Psoas muscle (tissue), 7 donors: ENCODE measurements at regions not wholly inside any gene's neighbourhood (a gene's known extent, or its start where the extent isn't known, plus 50 kb on each side); places are given as distances from the start of the nearest gene placed in this dataset.

Experiments
- ATAC-seq, 4 donors: fragments of 200-7000 bp; cut with Tn5 transposase; one replicate each; pipeline ENCODE4 v1.9.1; 2020; ENCODE audit warnings: moderate library complexity in 3 of 4, mild to moderate bottlenecking in 2 of 4
- DNase-seq, 2 donors: peaks; one replicate each; pipeline ENCODE4 v3.0.0-alpha.2; 2020
- H3K27ac ChIP-seq: fragments of 200-600 bp; one replicate; pipeline ENCODE4 v1.8.0; 2022
- H3K27me3 ChIP-seq, 3 donors: fragments of 200-600 bp in 1 of 3; one replicate each; pipeline versions ENCODE4 v1.6.1 to v1.8.0; 2013 to 2022; ENCODE audit warnings: low read length in 2 of 3, mild to moderate bottlenecking in 2 of 3, moderate library complexity in 1 of 3; ENCODE audit not compliant: insufficient read depth in 3 of 3
- H3K36me3 ChIP-seq, 2 donors: fragments of 200-600 bp in 1 of 2; one replicate each; pipeline versions ENCODE4 v1.6.1 to v1.8.0; 2013 to 2022; ENCODE audit warnings: low read depth in 1 of 2, mild to moderate bottlenecking in 1 of 2, moderate library complexity in 1 of 2; ENCODE audit not compliant: insufficient read depth in 1 of 2
- H3K4me1 ChIP-seq: fragments of 200-600 bp; one replicate; pipeline ENCODE4 v1.8.0; 2022
- H3K4me3 ChIP-seq: fragments of 200-600 bp; one replicate; pipeline ENCODE4 v1.8.0; 2022; ENCODE audit warnings: mild to moderate bottlenecking
- H3K9me3 ChIP-seq: fragments of 200-600 bp; one replicate; pipeline ENCODE4 v1.8.0; 2022
- CTCF ChIP-seq: fragments of 200-600 bp; IDR thresholded peaks from one replicate; pipeline ENCODE4 v1.8.0; 2022; ENCODE audit warnings: antibody characterized with exemption
- WGBS, 3 donors: extraction: QIAGEN DNeasy Blood & Tissue Kit; methylation state at CpG; one replicate each; pipeline versions ENCODE4 v1.1.6 to v1.1.7; 2013; 5-methylcytosine and 5-hydroxymethylcytosine counted together
- intact Hi-C, 2 donors: fragments of 100-400 bp; cut with DNase I; formaldehyde crosslinking; loops; one replicate each; pipeline versions ENCODE4 v1.11.0 to v1.14.2; 2022
- donor health status: healthy with polysubstance abuse.
- donor health status: DM: no; HTN: no; CAD: no; lungs with moderate emphysema.
- donor health status: Bipolar disorder and iron deficiency.
- donor health status: healthy.
- donor health status: DM: yes; HTN: yes; CAD: no.
- donor health status: DM: no; HTN: no; CAD: no.
- donor health status: DM: yes; HTN: yes; CAD: no.

DNA sequence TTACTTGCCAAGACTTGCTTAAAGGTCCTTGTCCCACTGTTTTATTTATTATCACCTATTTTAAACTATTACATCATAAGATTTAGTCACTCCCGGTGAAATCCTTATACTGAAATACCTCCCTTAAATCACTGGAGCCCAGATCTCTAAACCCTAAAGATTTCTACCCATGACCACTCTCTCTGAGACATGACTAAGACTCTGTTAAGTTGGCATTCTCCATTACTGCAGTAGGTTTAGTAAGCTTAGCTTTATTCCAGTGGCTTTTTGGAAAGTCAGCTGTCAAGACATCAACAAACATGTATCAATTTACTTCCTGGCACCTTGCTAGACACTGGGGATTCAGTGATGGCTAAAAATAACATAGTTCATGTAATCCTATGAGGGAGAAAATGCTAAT, 874.2 kb downstream of the KCNMA1 start:
- Histone ChIP-seq H3K4me3 (peak overlapping the region; percentile 36), H3K36me3 (no peaks in the 10 kb centered on the region), H3K9me3 (no peaks in the 10 kb centered on the region), H3K4me1 (peaks cover 13% of the 10 kb centered on the region), H3K27me3 (no peaks in the 10 kb centered on the region), H3K27ac (peak overlapping the region; percentile 5)
- no peak for DNase-seq
- intact Hi-C loops = no loop called here
- 23 to 37% (median 30%) methylated on average over 1 of the region's 1 CpG for WGBS, 3 donors
- no peak for TF ChIP-seq CTCF
- ATAC-seq = peak; percentile 71 to 89 (median 82)

- Histone ChIP-seq H3K27me3 (no peaks in the 10 kb centered on the region), H3K9me3 (no peaks in the 10 kb centered on the region), H3K27ac (no peak overlapping the region), H3K36me3 (no peaks in the 10 kb centered on the region), H3K4me1 (peaks cover 13% of the 10 kb centered on the region), H3K4me3 (no peak overlapping the region)
- TF ChIP-seq CTCF = no peak
- intact Hi-C loops = no loop called here
- ATAC-seq = no peak
- 59 to 70% (median 60%) methylated on average over 3 of the region's 3 CpGs for WGBS, 3 donors
- no peak for DNase-seq
Measured at GRCh38 chr10:76759681-76760080, 877.9 kb downstream of the KCNMA1 start.

DNA sequence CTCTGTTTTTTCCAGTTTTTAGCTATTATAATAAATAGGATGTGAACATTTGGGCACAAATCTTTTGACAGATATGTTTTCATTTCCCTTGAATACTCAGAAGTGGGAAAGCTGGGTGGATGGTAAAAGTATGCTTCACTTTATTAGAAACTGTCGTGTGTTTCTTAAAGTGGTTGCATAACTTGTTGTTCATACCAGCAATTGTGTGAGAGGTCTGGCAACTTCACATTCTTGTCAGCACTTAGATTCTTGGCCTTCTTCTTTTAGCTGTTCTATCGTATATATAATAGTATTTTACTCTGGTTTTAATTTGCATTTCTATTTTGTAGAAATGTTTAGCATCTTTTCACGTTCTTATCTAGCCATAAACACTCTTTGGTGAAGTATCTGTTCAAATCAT, 894.4 kb downstream of the KCNMA1 start:
- intact Hi-C loops = no loop called here
- ATAC-seq = no peak
- no peak for TF ChIP-seq CTCF

DNA sequence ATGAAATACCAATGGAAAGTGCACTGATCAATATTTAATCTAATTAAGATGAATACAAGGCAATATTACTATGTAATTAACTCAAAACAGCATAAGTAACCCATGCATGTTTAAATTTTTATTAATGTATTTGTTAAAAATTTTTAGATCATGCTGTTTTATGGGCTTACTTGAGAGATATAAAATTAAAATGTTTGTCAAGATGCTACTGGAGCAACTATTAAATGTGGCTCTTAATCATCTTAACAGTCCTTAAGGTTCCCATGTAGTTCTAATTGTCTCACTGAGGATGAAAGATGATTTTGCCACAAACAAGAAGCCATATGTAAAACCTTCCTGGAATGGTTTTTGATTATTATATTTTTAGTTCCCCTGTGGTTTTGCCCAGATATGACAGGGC, 897.1 kb downstream of the KCNMA1 start:
- H3K27me3 ChIP-seq = no peaks in the 10 kb centered on the region
- no peaks in the 10 kb centered on the region for H3K9me3 ChIP-seq
- no peaks in the 10 kb centered on the region for H3K36me3 ChIP-seq
- no peak overlapping the region for H3K4me3 ChIP-seq
- intact Hi-C loops = no loop called here
- no peak for DNase-seq
- H3K4me1 ChIP-seq = no peaks in the 10 kb centered on the region
- no peak for ATAC-seq
- H3K27ac ChIP-seq = no peak overlapping the region
- TF ChIP-seq CTCF = no peak

More for the DNA sequence above, 894.4 kb downstream of the KCNMA1 start:
- H3K4me3 ChIP-seq = no peak overlapping the region
- 67 to 74% (median 71%) methylated on average over 3 of the region's 3 CpGs for WGBS, 3 donors
- no peak overlapping the region for H3K27ac ChIP-seq
- no peaks in the 10 kb centered on the region for H3K27me3 ChIP-seq
- no peaks in the 10 kb centered on the region for H3K36me3 ChIP-seq
- H3K9me3 ChIP-seq = no peaks in the 10 kb centered on the region
- no peaks in the 10 kb centered on the region for H3K4me1 ChIP-seq
- no peak for DNase-seq

- Histone ChIP-seq H3K36me3 (no peaks in the 10 kb centered on the region), H3K27me3 (no peaks in the 10 kb centered on the region), H3K4me1 (no peaks in the 10 kb centered on the region), H3K4me3 (no peak overlapping the region), H3K9me3 (no peaks in the 10 kb centered on the region), H3K27ac (no peak overlapping the region)
- DNase-seq (no peak), ATAC-seq (no peak)
- WGBS, 3 donors = 47 to 60% (median 48%) methylated on average over 3 of the region's 3 CpGs
- TF ChIP-seq CTCF = no peak
- intact Hi-C loops = no loop called here
Measured at GRCh38 chr10:76738991-76739390, 898.6 kb downstream of the KCNMA1 start.
